ENCODE measurements at regions not wholly inside any gene's neighbourhood (a gene's known extent, or its start where the extent isn't known, plus 50 kb on each side); places are given as distances from the start of the nearest gene placed in this dataset.

DNA sequence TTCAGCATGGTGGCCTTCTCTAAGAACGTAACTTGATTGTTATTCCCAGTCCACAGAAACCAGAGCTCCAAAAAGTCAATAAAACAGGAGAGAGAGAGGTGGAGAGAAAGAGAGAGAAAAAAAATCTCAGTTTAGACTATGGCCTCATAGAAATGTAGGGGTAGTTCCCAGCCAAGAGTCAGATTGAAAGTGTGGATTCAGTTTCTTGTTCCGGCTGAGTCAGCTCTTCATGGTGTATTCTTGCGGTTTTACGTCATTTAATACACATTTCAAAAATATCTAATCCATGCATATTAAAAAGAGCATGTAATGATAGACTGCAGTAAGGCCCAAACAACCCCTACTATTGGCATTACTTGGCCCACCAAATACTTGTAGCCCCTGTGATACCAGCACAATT lies 303.9 kb downstream of the ETAA1 start:
- Histone ChIP-seq H3K4me1 (replicated peaks in 1 of 2) (no peaks in the 10 kb centered on the region), H3K9me3 (replicated peaks in 1 of 3) (no peaks in the 10 kb centered on the region), H3K4me3 (no peak overlapping the region), H3K27me3 (no peaks in the 10 kb centered on the region), H3K36me3 (replicated peaks in 1 of 2) (no peaks in the 10 kb centered on the region), H3K27ac (no peak overlapping the region)
- 91 to 95% (median 94%) methylated on average over 4 of the region's 4 CpGs for WGBS, 4 donors
- no peak for DNase-seq
- no peak for TF ChIP-seq POLR2A (IDR thresholded peaks at IDR 0.05)
- TF ChIP-seq, protein P1, sequence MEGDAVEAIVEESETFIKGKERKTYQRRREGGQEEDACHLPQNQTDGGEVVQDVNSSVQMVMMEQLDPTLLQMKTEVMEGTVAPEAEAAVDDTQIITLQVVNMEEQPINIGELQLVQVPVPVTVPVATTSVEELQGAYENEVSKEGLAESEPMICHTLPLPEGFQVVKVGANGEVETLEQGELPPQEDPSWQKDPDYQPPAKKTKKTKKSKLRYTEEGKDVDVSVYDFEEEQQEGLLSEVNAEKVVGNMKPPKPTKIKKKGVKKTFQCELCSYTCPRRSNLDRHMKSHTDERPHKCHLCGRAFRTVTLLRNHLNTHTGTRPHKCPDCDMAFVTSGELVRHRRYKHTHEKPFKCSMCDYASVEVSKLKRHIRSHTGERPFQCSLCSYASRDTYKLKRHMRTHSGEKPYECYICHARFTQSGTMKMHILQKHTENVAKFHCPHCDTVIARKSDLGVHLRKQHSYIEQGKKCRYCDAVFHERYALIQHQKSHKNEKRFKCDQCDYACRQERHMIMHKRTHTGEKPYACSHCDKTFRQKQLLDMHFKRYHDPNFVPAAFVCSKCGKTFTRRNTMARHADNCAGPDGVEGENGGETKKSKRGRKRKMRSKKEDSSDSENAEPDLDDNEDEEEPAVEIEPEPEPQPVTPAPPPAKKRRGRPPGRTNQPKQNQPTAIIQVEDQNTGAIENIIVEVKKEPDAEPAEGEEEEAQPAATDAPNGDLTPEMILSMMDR (IDR thresholded peaks at IDR 0.05), result no peak
- intact Hi-C loops (cut with DNase I), result no loop called here

DNA sequence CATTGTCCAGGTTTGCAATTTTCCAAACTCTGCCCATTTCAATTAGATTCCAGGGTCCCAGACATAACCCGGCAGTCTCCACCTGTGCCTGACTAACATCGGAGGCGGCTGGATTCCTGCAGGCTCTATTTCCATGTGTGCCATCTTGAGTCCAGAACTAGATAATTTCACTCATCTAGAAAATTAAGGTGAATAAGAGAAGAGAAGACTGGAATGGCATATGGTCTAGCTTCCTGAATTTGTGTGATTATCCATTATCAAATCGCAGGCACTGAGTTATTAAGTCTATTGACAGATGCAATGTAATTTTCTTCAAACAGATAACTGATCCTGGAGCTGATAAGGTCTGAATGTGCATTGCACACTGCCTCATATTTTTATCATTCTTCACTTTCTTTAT lies 305.2 kb downstream of the ETAA1 start:
- 84 to 93% (median 87%) methylated on average over 4 of the region's 4 CpGs for WGBS, 4 donors

DNA sequence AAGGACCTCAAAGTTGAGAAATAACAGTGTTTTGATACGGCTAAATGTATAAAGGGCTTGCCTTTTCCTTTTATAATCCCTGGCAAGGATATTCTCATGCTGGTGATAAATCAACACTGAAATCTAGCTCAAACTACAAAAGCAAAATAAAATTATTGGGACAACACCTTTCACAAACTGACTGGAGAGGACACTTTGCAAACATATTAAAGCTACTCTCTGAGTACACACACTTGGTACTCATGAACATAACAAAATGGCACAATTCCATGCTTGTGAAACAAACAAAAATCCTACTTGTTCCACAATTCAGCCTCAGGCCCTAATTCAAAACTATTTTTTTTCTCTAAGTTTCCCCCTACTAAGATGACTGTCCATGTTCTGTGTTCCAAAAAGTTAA lies 305.8 kb downstream of the ETAA1 start:
- 61 to 85% (median 78%) methylated on average over 1 of the region's 1 CpG for WGBS, 4 donors
- TF ChIP-seq, protein P1 (IDR thresholded peaks at IDR 0.05), result no peak
- TF ChIP-seq POLR2A (IDR thresholded peaks at IDR 0.05), result no peak
- no peaks in the 10 kb centered on the region for H3K36me3 ChIP-seq (replicated peaks in 1 of 2)
- H3K9me3 ChIP-seq (replicated peaks in 1 of 3), result no peaks in the 10 kb centered on the region
- no peaks in the 10 kb centered on the region for H3K4me1 ChIP-seq (replicated peaks in 1 of 2)
- intact Hi-C loops (cut with DNase I), result no loop called here
- no peak overlapping the region for H3K27ac ChIP-seq
- no peak for DNase-seq
- H3K27me3 ChIP-seq, result no peaks in the 10 kb centered on the region
- no peak overlapping the region for H3K4me3 ChIP-seq

More for the DNA sequence above, 305.2 kb downstream of the ETAA1 start:
- Histone ChIP-seq H3K27me3 (no peaks in the 10 kb centered on the region), H3K4me1 (replicated peaks in 1 of 2) (no peaks in the 10 kb centered on the region), H3K9me3 (replicated peaks in 1 of 3) (no peaks in the 10 kb centered on the region), H3K27ac (no peak overlapping the region), H3K36me3 (replicated peaks in 1 of 2) (no peaks in the 10 kb centered on the region), H3K4me3 (no peak overlapping the region)
- TF ChIP-seq, protein P1 (IDR thresholded peaks at IDR 0.05), result no peak
- TF ChIP-seq POLR2A (IDR thresholded peaks at IDR 0.05), result no peak
- intact Hi-C loops (cut with DNase I), result no loop called here
- no peak for DNase-seq

DNA sequence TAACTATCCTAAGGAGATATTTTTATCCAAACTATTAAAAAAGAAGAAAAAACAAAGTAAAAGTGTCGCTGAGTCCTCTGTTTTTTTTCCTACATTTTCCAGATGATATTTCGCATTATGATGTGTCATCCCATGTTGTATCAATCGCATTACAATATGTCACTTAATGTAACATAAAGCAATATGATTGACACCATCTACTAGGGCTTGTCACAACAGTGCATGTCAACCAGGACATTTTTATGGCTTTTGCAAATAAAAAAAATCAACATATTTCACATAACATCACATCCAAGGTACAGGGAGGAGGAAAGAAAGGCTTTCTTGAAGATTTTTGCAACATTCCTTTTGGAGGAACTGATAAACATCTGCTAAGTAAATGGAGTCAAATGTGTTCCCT lies 308.9 kb downstream of the ETAA1 start:
- no peak for DNase-seq
- no peaks in the 10 kb centered on the region for H3K9me3 ChIP-seq (replicated peaks in 1 of 3)
- H3K27ac ChIP-seq, result no peak overlapping the region
- H3K4me3 ChIP-seq, result no peak overlapping the region
- no peak for TF ChIP-seq POLR2A (IDR thresholded peaks at IDR 0.05)
- TF ChIP-seq, protein P1 (IDR thresholded peaks at IDR 0.05), result no peak
- H3K27me3 ChIP-seq, result no peaks in the 10 kb centered on the region
- no peaks in the 10 kb centered on the region for H3K4me1 ChIP-seq (replicated peaks in 1 of 2)
- H3K36me3 ChIP-seq (replicated peaks in 1 of 2), result no peaks in the 10 kb centered on the region
- 78 to 95% (median 90%) methylated on average over 3 of the region's 3 CpGs for WGBS, 4 donors
- intact Hi-C loops (cut with DNase I), result no loop called here

All from adrenal gland (tissue), 9 donors.